LNCAP (cell line): ENCODE measurements at regions not wholly inside any gene's neighbourhood (a gene's known extent, or its start where the extent isn't known, plus 50 kb on each side); places are given as distances from the start of the nearest gene placed in this dataset.

Experiments
- TF ChIP-seq, protein P1 (sequence below): fragments of 450-650 bp; IDR thresholded peaks from 2 replicates; pipeline ENCODE4 v1.5.1; 2017; ENCODE audit warnings: mild to moderate bottlenecking

DNA sequence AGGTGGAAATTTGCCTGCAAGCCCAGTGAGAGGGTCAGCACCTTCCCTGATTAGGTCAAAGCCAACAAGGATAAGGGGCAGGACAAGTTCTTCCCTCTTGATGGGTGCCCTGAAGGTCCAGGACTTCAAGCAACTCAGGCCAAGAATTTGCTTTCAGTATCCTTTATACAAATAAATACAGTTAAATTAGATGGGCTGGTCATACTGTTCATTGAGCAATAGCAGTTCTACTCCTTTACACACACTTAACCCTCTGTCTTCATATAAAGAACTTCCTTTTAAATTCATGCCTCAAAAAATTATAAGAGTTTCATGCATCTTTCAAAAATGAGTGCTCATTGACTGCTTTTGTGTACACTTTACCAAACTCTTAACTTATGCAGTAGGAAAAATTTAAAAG is 392.0 kb downstream of the SPRY1 start:
- TF ChIP-seq, protein P1, sequence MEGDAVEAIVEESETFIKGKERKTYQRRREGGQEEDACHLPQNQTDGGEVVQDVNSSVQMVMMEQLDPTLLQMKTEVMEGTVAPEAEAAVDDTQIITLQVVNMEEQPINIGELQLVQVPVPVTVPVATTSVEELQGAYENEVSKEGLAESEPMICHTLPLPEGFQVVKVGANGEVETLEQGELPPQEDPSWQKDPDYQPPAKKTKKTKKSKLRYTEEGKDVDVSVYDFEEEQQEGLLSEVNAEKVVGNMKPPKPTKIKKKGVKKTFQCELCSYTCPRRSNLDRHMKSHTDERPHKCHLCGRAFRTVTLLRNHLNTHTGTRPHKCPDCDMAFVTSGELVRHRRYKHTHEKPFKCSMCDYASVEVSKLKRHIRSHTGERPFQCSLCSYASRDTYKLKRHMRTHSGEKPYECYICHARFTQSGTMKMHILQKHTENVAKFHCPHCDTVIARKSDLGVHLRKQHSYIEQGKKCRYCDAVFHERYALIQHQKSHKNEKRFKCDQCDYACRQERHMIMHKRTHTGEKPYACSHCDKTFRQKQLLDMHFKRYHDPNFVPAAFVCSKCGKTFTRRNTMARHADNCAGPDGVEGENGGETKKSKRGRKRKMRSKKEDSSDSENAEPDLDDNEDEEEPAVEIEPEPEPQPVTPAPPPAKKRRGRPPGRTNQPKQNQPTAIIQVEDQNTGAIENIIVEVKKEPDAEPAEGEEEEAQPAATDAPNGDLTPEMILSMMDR, result no peak

DNA sequence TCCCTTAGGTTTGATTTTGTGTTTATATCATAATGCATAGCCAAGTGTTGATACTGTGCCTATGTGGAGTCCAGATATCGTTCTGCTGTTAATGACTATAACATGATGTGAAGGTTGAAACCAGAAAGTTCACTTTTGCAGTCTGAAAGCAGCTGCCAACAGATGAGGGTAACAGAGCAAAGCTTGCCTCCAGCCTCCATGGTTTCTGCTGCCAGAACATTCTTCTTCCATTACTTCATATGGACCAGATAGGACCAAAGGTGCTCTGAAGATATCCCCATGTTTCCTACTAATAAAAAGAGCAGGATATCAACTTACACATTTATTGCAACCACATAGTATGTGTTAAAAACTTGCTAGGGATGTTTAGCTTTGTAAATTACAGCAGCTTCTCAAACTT is 394.1 kb downstream of the SPRY1 start:
- TF ChIP-seq, protein P1, result no peak

DNA sequence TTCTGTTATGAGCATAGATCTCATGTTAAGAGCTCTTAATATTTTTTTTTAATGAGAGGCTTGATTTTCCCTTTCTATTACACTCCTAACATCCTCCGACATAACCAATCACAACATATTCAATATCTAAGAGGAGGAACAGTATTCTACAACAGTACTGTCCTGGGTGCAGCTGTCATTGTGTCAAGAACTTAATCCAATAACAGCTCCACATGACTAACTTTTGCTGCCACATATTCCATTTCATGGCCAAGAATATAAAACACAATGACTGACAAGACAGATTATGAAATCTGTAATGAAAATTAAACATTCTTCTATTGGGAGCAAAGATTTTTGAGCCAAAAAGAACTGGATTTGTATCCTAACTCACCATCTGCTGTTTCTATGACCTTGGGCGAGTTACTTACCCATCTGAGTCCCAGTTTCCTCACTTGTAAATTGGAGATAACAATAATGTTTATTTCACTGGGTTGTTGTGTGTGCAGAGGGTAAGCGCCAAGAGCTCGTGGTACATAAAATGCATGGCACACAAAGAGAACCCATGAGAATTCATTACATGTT is 405.6 kb downstream of the SPRY1 start:
- TF ChIP-seq, protein P1, result no peak

DNA sequence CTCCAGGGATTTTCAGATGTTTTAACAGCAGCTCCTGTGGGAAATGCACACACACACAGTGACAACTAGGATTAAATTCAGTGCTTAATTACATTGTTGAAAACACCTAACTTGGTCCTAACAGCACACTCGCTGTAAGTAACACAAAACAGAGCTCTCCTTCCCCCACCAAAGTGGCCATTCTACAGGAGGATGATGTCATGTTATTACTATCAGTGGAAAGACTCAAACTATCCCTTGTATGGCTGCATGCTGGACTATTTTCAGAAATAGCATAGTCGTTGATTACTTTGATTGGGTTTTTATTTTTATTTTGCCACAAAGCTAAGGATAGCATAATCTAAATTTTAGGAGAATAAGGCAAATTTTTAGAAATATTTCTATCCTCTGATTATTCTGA is 406.3 kb downstream of the SPRY1 start:
- TF ChIP-seq, protein P1, result no peak

DNA sequence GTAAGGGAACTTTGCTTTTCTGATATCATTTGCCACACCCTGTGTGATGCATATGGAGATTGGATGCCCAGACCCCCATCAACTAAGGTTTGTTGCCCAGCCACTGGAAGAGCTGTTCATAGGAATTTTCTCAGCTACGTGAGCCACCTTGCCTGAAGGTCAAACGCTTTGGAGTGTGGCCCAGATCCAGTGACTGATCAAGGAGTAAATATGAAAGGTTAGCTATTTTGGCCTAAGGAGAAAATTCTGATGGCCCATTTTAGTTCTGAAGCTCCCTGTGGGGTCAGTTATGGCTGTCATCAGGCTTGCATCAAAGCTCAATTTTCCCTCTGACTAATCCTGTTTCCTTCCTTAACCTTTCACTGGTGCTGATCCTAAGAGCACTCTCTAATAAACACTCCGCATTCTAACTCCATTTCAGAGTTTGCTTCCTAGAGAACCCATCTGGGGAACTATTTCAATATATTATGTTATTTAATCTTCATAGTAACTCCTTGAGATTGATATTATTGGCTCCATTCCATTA is 407.7 kb downstream of the SPRY1 start:
- TF ChIP-seq, protein P1, result no peak

DNA sequence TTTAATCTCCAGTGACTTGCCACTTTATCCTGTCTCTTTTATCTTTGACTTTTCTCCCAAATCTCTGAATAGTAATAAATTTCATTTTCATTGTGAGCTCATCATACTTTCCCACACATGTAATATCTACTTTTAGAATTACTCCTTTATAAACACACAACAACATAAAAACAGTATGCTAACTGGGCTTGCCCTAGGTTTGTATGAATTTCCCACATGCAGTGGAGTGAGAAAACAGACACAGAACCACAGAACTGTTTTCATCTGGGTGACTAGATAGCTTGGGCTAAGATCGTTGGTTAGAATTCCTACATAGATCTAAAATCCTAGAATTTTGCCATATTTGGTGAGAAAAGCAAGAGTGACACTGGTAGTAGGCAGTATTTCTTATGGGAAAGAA is 409.5 kb downstream of the SPRY1 start:
- TF ChIP-seq, protein P1, result no peak

DNA sequence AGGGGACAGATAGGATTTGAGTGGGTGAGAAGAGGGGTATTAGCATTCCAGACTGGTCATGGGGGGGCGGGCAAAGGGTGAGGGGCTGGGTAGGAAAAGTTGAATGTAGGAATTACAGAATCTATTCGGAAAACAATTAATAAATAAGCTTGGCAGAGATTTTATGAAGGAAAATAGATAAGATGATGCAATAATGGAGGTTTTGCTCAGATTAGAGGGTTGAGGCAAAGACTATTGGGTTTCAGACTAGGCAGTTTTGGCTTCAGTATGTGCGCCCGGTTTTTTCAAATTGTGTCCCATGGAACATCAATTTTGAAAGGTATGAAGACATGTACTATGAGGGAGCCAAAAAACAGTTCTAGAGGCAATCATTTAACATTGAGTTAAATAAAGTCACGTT is 410.6 kb downstream of the SPRY1 start:
- TF ChIP-seq, protein P1, result no peak

DNA sequence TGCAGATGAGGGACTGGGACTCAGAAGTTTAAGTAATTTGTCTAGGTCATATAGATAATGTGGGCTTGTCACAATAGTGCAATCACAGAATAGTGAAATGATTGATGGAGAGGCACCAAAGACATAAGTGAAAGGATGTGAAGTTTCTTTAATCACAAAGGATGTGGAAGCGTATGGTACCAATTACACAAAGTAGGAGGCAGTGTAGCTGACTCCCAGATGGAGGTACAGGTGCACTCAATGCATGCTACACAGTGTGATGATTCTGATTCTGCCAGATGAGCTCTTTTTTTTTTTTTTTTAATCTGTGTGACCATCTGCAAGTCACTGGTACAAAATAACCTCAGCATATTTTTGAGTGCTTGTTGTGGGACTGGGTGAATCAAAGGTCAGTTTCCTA is 411.3 kb downstream of the SPRY1 start:
- TF ChIP-seq, protein P1, result no peak
